Thyroid gland (tissue), 4 donors: ENCODE measurements at regions not wholly inside any gene's neighbourhood (a gene's known extent, or its start where the extent isn't known, plus 50 kb on each side); places are given as distances from the start of the nearest gene placed in this dataset.

Experiments
- CTCF ChIP-seq, 6 experiments: fragments of 200-600 bp in 3 of 6; fragments of 450-650 bp in 3 of 6; sonication (generic) in 3 of 6; IDR thresholded peaks; one replicate each; pipeline ENCODE4 v1.5.1; 2016 to 2019; ENCODE audit warnings: antibody characterized with exemption in 6 of 6, mild to moderate bottlenecking in 2 of 6, inconsistent platforms in 1 of 6, moderate library complexity in 1 of 6
- POLR2A ChIP-seq, 2 donors: fragments of 450-650 bp; IDR thresholded peaks; one replicate each; pipeline ENCODE4 v1.6.1; 2017; ENCODE audit warnings: antibody characterized with exemption in 2 of 2, mild to moderate bottlenecking in 2 of 2, moderate library complexity in 1 of 2

- TF ChIP-seq CTCF (IDR thresholded peaks at IDR 0.05) (no peak), POLR2A (IDR thresholded peaks at IDR 0.05) (no peak)
These were observed 209.5 kb upstream of the CPEB2 start for GRCh38 chr4:14792702-14793227.
